ENCODE measurements at regions not wholly inside any gene's neighbourhood (a gene's known extent, or its start where the extent isn't known, plus 50 kb on each side); places are given as distances from the start of the nearest gene placed in this dataset.

DNA sequence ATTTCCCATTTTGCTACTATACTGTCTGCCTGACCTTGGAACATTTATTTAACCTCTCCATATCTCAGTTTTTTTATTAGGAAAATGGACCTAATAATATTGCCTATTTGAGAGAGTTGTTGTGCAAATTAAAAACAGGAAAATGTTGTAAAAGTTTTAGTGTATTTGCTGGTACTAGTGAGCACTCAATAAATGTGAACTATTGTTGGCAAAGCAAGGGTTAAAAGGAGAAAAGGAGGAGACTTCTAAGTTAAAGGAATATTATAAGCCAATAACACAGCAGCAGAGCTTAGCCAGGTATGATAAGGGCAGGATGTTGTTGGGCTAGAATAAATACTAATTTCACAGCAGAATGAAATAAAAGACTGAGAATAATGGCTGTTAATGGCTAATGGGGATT is 211.9 kb upstream of the FUT9 start:
- no peak for TF ChIP-seq EZH2phosphoT487 (IDR thresholded peaks at IDR 0.05; ENCODE audit: insufficient read depth, low read depth)
- no peak for TF ChIP-seq EZH2 (IDR thresholded peaks at IDR 0.05; ENCODE audit: insufficient read depth, poor library complexity, severe bottlenecking)
